HCT116 (cell line): ENCODE measurements at regions not wholly inside any gene's neighbourhood (a gene's known extent, or its start where the extent isn't known, plus 50 kb on each side); places are given as distances from the start of the nearest gene placed in this dataset.

ENCODE experiments used
- ATAC-seq: fragments of 200-7000 bp; cut with Tn5 transposase; 2 replicates; pipeline ENCODE4 v1.9.1; 2020; ENCODE audit warnings: mild to moderate bottlenecking, moderate library complexity
- BruUV-seq: library from RNA; stranded (reverse); fragments of 400-500 nt; replicated peaks from 2 replicates; lab custom pipeline; 2021; lab: Mats Ljungman, UMichigan
- CTCF ChIA-PET: fragments of 300-600 bp; sonication (Branson Sonifier 250); formaldehyde crosslinking; loops from one replicate; lab custom pipeline; 2021; ENCODE audit warnings: antibody characterized with exemption; lab: Charles Lee
- POLR2A ChIA-PET: fragments of 300-600, 350-600 bp; sonication (Branson Sonifier 250); formaldehyde crosslinking; loops from one replicate; lab custom pipeline; 2021; ENCODE audit warnings: antibody characterized with exemption; lab: Charles Lee
- RAD21 ChIA-PET, 2 experiments: fragments of 300-600 bp; sonication (Branson Sonifier 250); formaldehyde crosslinking; loops; one replicate each; lab custom pipeline; 2023; ENCODE audit warnings: low total read pairs in 2 of 2; ENCODE audit not compliant: uncharacterized antibody in 2 of 2, unreplicated experiment in 2 of 2, low non-redundant PET in 1 of 2; lab: Charles Lee
- DNase-seq: peaks from one replicate; pipeline ENCODE4 v3.0.0-alpha.2; 2010; ENCODE audit warnings: low read depth, low spot score
- H2AFZ ChIP-seq: fragments of 200-600 bp; shearing (Covaris generic), sonication (generic); 2 replicates; pipeline ENCODE4 v1.6.1; 2017; ENCODE audit warnings: low read depth, mixed run types, mixed read lengths, antibody characterized with exemption, low read length; ENCODE audit not compliant: poor library complexity, severe bottlenecking
- H3K27ac ChIP-seq: 2 replicates; pipeline ENCODE4 v1.5.1; 2012; ENCODE audit warnings: low read depth, low read length
- H3K27me3 ChIP-seq: fragments of 200-600 bp; sonication (generic); 2 replicates; pipeline ENCODE4 v1.6.1; 2016; ENCODE audit warnings: mixed run types, low read length, mixed read lengths; ENCODE audit not compliant: insufficient read depth
- H3K36me3 ChIP-seq, 2 experiments: fragments of 200-500 bp in 1 of 2; fragments of 200-600 bp in 1 of 2; sonication (Bioruptor generic) in 1 of 2; sonication (generic) in 1 of 2; 2 replicates each; pipeline versions ENCODE4 v1.5.1 to v1.6.1; 2014 to 2016; ENCODE audit warnings: low read length in 2 of 2, inconsistent platforms in 1 of 2, mixed read lengths in 1 of 2, mixed run types in 1 of 2; ENCODE audit not compliant: insufficient read depth in 2 of 2, control insufficient read depth in 1 of 2
- H3K4me1 ChIP-seq, 2 experiments: fragments of 200-600 bp in 1 of 2; sonication (generic) in 1 of 2; 2 replicates each; pipeline versions ENCODE4 v1.5.1 to v1.6.1; 2012 to 2017; ENCODE audit warnings: low read length in 2 of 2, inconsistent platforms in 1 of 2, mild to moderate bottlenecking in 1 of 2, mixed read lengths in 1 of 2, mixed run types in 1 of 2, moderate library complexity in 1 of 2; ENCODE audit not compliant: insufficient read depth in 2 of 2, control insufficient read depth in 1 of 2
- H3K4me2 ChIP-seq: fragments of 200-600 bp; sonication (generic); 2 replicates; pipeline ENCODE4 v1.6.1; 2017; ENCODE audit warnings: mixed run types, low read length, mixed read lengths
- H3K4me3 ChIP-seq, 2 experiments: fragments of 200-600 bp in 1 of 2; sonication (generic) in 1 of 2; replicated peaks in 1 of 2; 2 replicates each; pipeline ENCODE4 v1.5.1; 2011 to 2016; ENCODE audit warnings: low read length in 2 of 2, control low read depth in 1 of 2, low read depth in 1 of 2, mild to moderate bottlenecking in 1 of 2, mixed read lengths in 1 of 2, mixed run types in 1 of 2
- H3K79me2 ChIP-seq: fragments of 200-600 bp; sonication (generic); 2 replicates; pipeline ENCODE4 v1.6.1; 2017; ENCODE audit warnings: mild to moderate bottlenecking, mixed run types, low read length, moderate library complexity, mixed read lengths; ENCODE audit not compliant: insufficient read depth
- H3K9ac ChIP-seq: fragments of 200-600 bp; sonication (generic); 2 replicates; pipeline ENCODE4 v1.6.1; 2016; ENCODE audit warnings: low read length, mixed read lengths
- H3K9me2 ChIP-seq: fragments of 200-600 bp; sonication (generic), shearing (Covaris generic); 2 replicates; pipeline ENCODE4 v1.6.1; 2017; ENCODE audit warnings: mixed run types, mild to moderate bottlenecking, moderate library complexity; ENCODE audit not compliant: insufficient read depth
- H3K9me3 ChIP-seq, 2 experiments: fragments of 200-500 bp in 1 of 2; fragments of 200-600 bp in 1 of 2; sonication (Bioruptor generic) in 1 of 2; sonication (generic) in 1 of 2; 2 replicates each; pipeline ENCODE4 v1.6.1; 2014 to 2017; ENCODE audit warnings: low read length in 2 of 2, mixed read lengths in 2 of 2, inconsistent platforms in 1 of 2, low read depth in 1 of 2, mild to moderate bottlenecking in 1 of 2, mixed run types in 1 of 2, moderate library complexity in 1 of 2; ENCODE audit not compliant: control insufficient read depth in 1 of 2, insufficient read depth in 1 of 2
- H4K20me1 ChIP-seq: fragments of 200-600 bp; sonication (generic), shearing (Covaris generic); 2 replicates; pipeline ENCODE4 v1.6.1; 2017; ENCODE audit warnings: mixed run types, mild to moderate bottlenecking, moderate library complexity; ENCODE audit not compliant: insufficient read depth
- CBX3 ChIP-seq: IDR thresholded peaks from 2 replicates; pipeline ENCODE4 v1.6.1; 2012; ENCODE audit warnings: low read depth
- CEBPB ChIP-seq: IDR thresholded peaks from 2 replicates; pipeline ENCODE4 v1.6.1; 2012; ENCODE audit warnings: low read depth
- EGR1 ChIP-seq: IDR thresholded peaks from 2 replicates; pipeline ENCODE4 v1.6.1; 2012; ENCODE audit warnings: low read depth
- ELF1 ChIP-seq: IDR thresholded peaks from 2 replicates; pipeline ENCODE4 v1.6.1; 2012; ENCODE audit warnings: low read depth, borderline replicate concordance
- EZH2 ChIP-seq: fragments of 200-600 bp; sonication (generic); IDR thresholded peaks from 2 replicates; pipeline ENCODE4 v1.6.1; 2017; ENCODE audit warnings: antibody characterized with exemption, mixed run types
- FOSL1 ChIP-seq: IDR thresholded peaks from 2 replicates; pipeline ENCODE4 v1.6.1; 2012; ENCODE audit warnings: low read depth
- MAX ChIP-seq: IDR thresholded peaks from 2 replicates; pipeline ENCODE4 v1.6.1; 2012
- SIN3A ChIP-seq: IDR thresholded peaks from 2 replicates; pipeline ENCODE4 v1.6.1; 2012; ENCODE audit warnings: low read depth
- SP1 ChIP-seq: IDR thresholded peaks from 2 replicates; pipeline ENCODE4 v1.6.1; 2012; ENCODE audit warnings: low read depth
- SRF ChIP-seq: IDR thresholded peaks from 2 replicates; pipeline ENCODE4 v1.6.1; 2012; ENCODE audit warnings: low read depth
- YY1 ChIP-seq: IDR thresholded peaks from 2 replicates; pipeline ENCODE4 v1.6.1; 2011; ENCODE audit warnings: low read length, low read depth, moderate library complexity, mild to moderate bottlenecking; ENCODE audit not compliant: insufficient replicate concordance; ENCODE audit errors: extremely low read depth
- ZNF274 ChIP-seq: fragments of 200-500 bp; sonication (Bioruptor generic); IDR thresholded peaks from 2 replicates; pipeline ENCODE4 v1.6.1; 2014; ENCODE audit warnings: mild to moderate bottlenecking, low read depth, low read length, inconsistent platforms
- intact Hi-C: fragments of 100-400 bp; cut with micrococcal nuclease; formaldehyde crosslinking; loops from 2 replicates; pipeline ENCODE4 v1.10.0; 2022

- Histone ChIP-seq H3K9ac (no peak overlapping the region), H3K4me2 (no peak overlapping the region), H3K9me3 (no peaks in the 10 kb centered on the region), H3K9me2 (no peaks in the 10 kb centered on the region), H3K4me1 (no peaks in the 10 kb centered on the region)
- DNase-seq, result no peak
- no TSS peak for BruUV-seq
- TF ChIP-seq ELF1 (no peak), MAX (no peak), SIN3A (no peak), YY1 (no peak), SRF (no peak), FOSL1 (no peak), CEBPB (no peak), ZNF274 (no peak), CBX3 (no peak), SP1 (no peak), EZH2 (no peak), EGR1 (no peak)
- TF ChIP-seq, all 23 proteins: peak for 0
- H4K20me1 ChIP-seq, result no peaks in the 10 kb centered on the region
- H3K4me3 ChIP-seq, result no peak overlapping the region
- intact Hi-C loops, result loop anchor here (10.0 kb wide), 1 partner anchor 530 kb away; no protein-coding TSS in a partner anchor
- CTCF ChIA-PET, result interaction anchor here (2.3 kb wide), 1 partner anchor 8 kb away, joined by 13 read pairs; no protein-coding TSS in a partner anchor
- H3K79me2 ChIP-seq, result no peaks in the 10 kb centered on the region
- peaks cover 34% of the 10 kb centered on the region for H3K27me3 ChIP-seq
- POLR2A ChIA-PET, result no interaction called here
- no peaks in the 10 kb centered on the region for H3K36me3 ChIP-seq
- no peak for ATAC-seq
- H2AFZ ChIP-seq, result no peak overlapping the region
- H3K27ac ChIP-seq, result no peak overlapping the region
- RAD21 ChIA-PET, result no interaction called here
Observed at GRCh38 chr6:84414531-84414930, 187.1 kb upstream of the CEP162 start.

- Histone ChIP-seq H3K9me2 (no peaks in the 10 kb centered on the region), H3K27ac (no peak overlapping the region), H3K9ac (no peak overlapping the region), H2AFZ (no peak overlapping the region), H3K4me2 (no peak overlapping the region), H3K79me2 (no peaks in the 10 kb centered on the region), H3K27me3 (peaks cover 44% of the 10 kb centered on the region), H3K4me3 (no peak overlapping the region), H3K36me3 (no peaks in the 10 kb centered on the region), H4K20me1 (no peaks in the 10 kb centered on the region), H3K4me1 (no peaks in the 10 kb centered on the region), H3K9me3 (no peaks in the 10 kb centered on the region)
- POLR2A ChIA-PET, result no interaction called here
- TF ChIP-seq SRF (peak; percentile 75; the same call in 1 of the 2 replicates), EGR1 (no peak)
- no TSS peak for BruUV-seq
- CTCF ChIA-PET, result interaction anchor here (1.6 kb wide), 1 partner anchor 11 kb away, joined by 5 read pairs; no protein-coding TSS in a partner anchor
- intact Hi-C loops, result loop anchor here (10.0 kb wide), 1 partner anchor 526 kb away; no protein-coding TSS in a partner anchor
- no peak for ATAC-seq
- RAD21 ChIA-PET, result no interaction called here
- DNase-seq, result no peak
Observed at GRCh38 chr6:84411060-84411629, 183.7 kb upstream of the CEP162 start.
